Psoas muscle (tissue), 7 donors: ENCODE measurements at regions not wholly inside any gene's neighbourhood (a gene's known extent, or its start where the extent isn't known, plus 50 kb on each side); places are given as distances from the start of the nearest gene placed in this dataset.

Experiments
- ATAC-seq, 4 donors: fragments of 200-7000 bp; cut with Tn5 transposase; one replicate each; pipeline ENCODE4 v1.9.1; 2020; ENCODE audit warnings: moderate library complexity in 3 of 4, mild to moderate bottlenecking in 2 of 4
- DNase-seq, 2 donors: peaks; one replicate each; pipeline ENCODE4 v3.0.0-alpha.2; 2020
- H3K27ac ChIP-seq: fragments of 200-600 bp; one replicate; pipeline ENCODE4 v1.8.0; 2022
- H3K27me3 ChIP-seq, 3 donors: fragments of 200-600 bp in 1 of 3; one replicate each; pipeline versions ENCODE4 v1.6.1 to v1.8.0; 2013 to 2022; ENCODE audit warnings: low read length in 2 of 3, mild to moderate bottlenecking in 2 of 3, moderate library complexity in 1 of 3; ENCODE audit not compliant: insufficient read depth in 3 of 3
- H3K36me3 ChIP-seq, 2 donors: fragments of 200-600 bp in 1 of 2; one replicate each; pipeline versions ENCODE4 v1.6.1 to v1.8.0; 2013 to 2022; ENCODE audit warnings: low read depth in 1 of 2, mild to moderate bottlenecking in 1 of 2, moderate library complexity in 1 of 2; ENCODE audit not compliant: insufficient read depth in 1 of 2
- H3K4me1 ChIP-seq: fragments of 200-600 bp; one replicate; pipeline ENCODE4 v1.8.0; 2022
- H3K4me3 ChIP-seq: fragments of 200-600 bp; one replicate; pipeline ENCODE4 v1.8.0; 2022; ENCODE audit warnings: mild to moderate bottlenecking
- H3K9me3 ChIP-seq: fragments of 200-600 bp; one replicate; pipeline ENCODE4 v1.8.0; 2022
- CTCF ChIP-seq: fragments of 200-600 bp; IDR thresholded peaks from one replicate; pipeline ENCODE4 v1.8.0; 2022; ENCODE audit warnings: antibody characterized with exemption
- WGBS, 3 donors: extraction: QIAGEN DNeasy Blood & Tissue Kit; methylation state at CpG; one replicate each; pipeline versions ENCODE4 v1.1.6 to v1.1.7; 2013; 5-methylcytosine and 5-hydroxymethylcytosine counted together
- intact Hi-C, 2 donors: fragments of 100-400 bp; cut with DNase I; formaldehyde crosslinking; loops; one replicate each; pipeline versions ENCODE4 v1.11.0 to v1.14.2; 2022
- donor health status: healthy with polysubstance abuse.
- donor health status: DM: no; HTN: no; CAD: no; lungs with moderate emphysema.
- donor health status: Bipolar disorder and iron deficiency.
- donor health status: healthy.
- donor health status: DM: yes; HTN: yes; CAD: no.
- donor health status: DM: no; HTN: no; CAD: no.
- donor health status: DM: yes; HTN: yes; CAD: no.

DNA sequence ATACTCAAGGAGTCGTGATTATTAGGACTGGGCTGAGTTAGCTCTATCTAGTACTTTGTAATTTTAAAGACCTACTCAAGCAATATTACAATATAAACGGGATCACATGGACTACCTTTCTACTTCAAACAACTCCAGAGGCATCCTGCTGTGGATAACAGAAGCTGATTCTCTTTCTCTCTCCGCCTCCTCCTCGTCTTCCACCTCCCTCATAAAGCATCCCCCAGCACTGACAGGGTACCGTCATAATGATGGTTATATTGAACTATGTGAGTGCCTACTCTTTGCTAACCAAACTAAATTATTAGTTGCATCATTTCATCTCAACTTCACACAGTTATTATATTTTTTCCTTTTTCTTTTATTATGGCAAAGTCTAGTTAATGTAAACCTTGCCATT, 165.4 kb upstream of the FOXF1 start:
- ATAC-seq (no peak), DNase-seq (no peak)
- Histone ChIP-seq H3K36me3 (no peaks in the 10 kb centered on the region), H3K9me3 (no peaks in the 10 kb centered on the region), H3K27me3 (peaks cover 0 to 60% (median 5%) of the 10 kb centered on the region in 3 donors), H3K27ac (no peak overlapping the region), H3K4me1 (no peaks in the 10 kb centered on the region), H3K4me3 (no peak overlapping the region)
- intact Hi-C loops, result no loop called here
- no peak for TF ChIP-seq CTCF
- WGBS, 3 donors, result 55 to 57% (median 55%) methylated on average over 5 of the region's 5 CpGs

DNA sequence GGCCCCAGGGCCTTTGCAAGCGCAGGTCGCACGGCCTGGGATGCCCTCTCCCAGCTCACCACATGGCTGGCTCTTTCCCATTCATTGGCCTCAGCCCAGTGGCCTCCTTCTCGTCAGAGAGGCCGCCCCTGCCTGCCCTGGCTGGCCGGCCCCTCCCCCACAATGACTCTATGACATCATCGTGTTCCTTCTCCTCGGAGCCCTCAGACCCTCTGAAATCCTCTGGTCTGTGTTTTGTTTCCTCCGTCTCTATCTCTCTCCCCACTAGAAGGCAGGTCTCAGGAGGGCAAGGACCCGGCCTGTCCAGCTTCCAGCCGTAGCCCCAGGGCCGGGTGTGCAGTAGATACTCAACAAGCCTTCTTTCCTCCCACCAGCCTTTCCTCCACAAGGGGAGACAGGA, 164.8 kb upstream of the FOXF1 start:
- Histone ChIP-seq H3K4me3 (no peak overlapping the region), H3K27ac (no peak overlapping the region), H3K27me3 (peaks cover 0 to 61% (median 8%) of the 10 kb centered on the region in 3 donors), H3K9me3 (no peaks in the 10 kb centered on the region), H3K4me1 (no peaks in the 10 kb centered on the region), H3K36me3 (no peaks in the 10 kb centered on the region)
- ATAC-seq (no peak), DNase-seq (no peak)
- intact Hi-C loops, result no loop called here
- TF ChIP-seq CTCF, result no peak
- 39 to 46% (median 44%) methylated on average over 7 to 12 of the region's 12 CpGs for WGBS, 3 donors

GRCh38 chr16:86346034-86346433, 164.3 kb upstream of the FOXF1 start:
- ATAC-seq (no peak), DNase-seq (no peak)
- no peaks in the 10 kb centered on the region for H3K9me3 ChIP-seq
- H3K4me3 ChIP-seq, result no peak overlapping the region
- WGBS, 3 donors, result 53 to 64% (median 54%) methylated on average over 6 to 7 of the region's 7 CpGs
- H3K27me3 ChIP-seq, result peaks cover 0 to 63% (median 8%) of the 10 kb centered on the region in 3 donors
- no peak for TF ChIP-seq CTCF
- no peaks in the 10 kb centered on the region for H3K4me1 ChIP-seq
- intact Hi-C loops, result no loop called here
- H3K27ac ChIP-seq, result no peak overlapping the region
- H3K36me3 ChIP-seq, result no peaks in the 10 kb centered on the region

- intact Hi-C loops, result no loop called here
- Histone ChIP-seq H3K27ac (no peak overlapping the region), H3K4me3 (no peak overlapping the region), H3K27me3 (peaks cover 0 to 66% (median 8%) of the 10 kb centered on the region in 3 donors), H3K36me3 (no peaks in the 10 kb centered on the region), H3K4me1 (no peaks in the 10 kb centered on the region), H3K9me3 (no peaks in the 10 kb centered on the region)
- no peak for DNase-seq
- WGBS, 3 donors, result 49 to 55% (median 52%) methylated on average over 3 of the region's 3 CpGs
- no peak for ATAC-seq
- TF ChIP-seq CTCF, result no peak
Measured at GRCh38 chr16:86347090-86347489, 163.2 kb upstream of the FOXF1 start.

DNA sequence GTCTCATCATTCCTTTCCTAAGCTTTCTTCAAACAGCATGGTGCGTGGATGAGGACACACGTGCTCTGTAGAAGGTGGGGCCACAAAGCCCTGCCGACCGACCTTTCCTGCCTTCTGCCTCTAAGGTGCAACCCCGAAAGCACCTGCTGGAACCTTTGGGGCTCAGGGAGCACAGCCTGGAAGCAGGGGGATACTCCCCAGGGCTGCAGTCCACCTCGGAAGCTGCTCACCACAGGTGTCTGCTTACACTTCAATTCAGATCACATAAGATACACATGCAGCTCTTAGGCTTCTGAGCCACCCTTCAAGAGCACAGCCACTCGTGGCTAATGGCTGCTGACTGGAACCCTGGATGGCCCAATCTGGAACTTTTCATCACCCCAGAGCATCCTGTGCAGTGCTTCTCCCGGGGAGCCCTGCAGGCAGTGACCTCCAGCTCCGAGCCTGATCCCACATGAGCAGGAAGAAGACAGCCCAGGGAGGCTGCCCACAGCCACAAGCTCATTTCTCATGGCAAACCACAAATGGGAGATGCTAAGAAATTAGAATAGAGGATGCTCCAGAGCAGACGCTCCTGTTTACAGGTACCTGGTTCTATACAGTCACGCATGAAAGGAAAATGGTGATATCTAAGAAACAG, 162.3 kb upstream of the FOXF1 start:
- Histone ChIP-seq H3K27ac (no peak overlapping the region), H3K36me3 (no peaks in the 10 kb centered on the region), H3K27me3 (peaks cover 0 to 59% (median 11%) of the 10 kb centered on the region in 3 donors), H3K4me1 (no peaks in the 10 kb centered on the region), H3K4me3 (no peak overlapping the region), H3K9me3 (no peaks in the 10 kb centered on the region)
- no peak for TF ChIP-seq CTCF
- ATAC-seq (no peak), DNase-seq (no peak)
- intact Hi-C loops, result no loop called here
- WGBS, 3 donors, result 59 to 62% (median 59%) methylated on average over 11 of the region's 11 CpGs
